Endothelial cell of umbilical vein (primary cell): ENCODE measurements at regions not wholly inside any gene's neighbourhood (a gene's known extent, or its start where the extent isn't known, plus 50 kb on each side); places are given as distances from the start of the nearest gene placed in this dataset.

Source experiments
- CTCF ChIP-seq, 2 donors: IDR thresholded peaks; 1 replicate in 1 of 2; 2 replicates in 1 of 2; pipeline ENCODE4 v1.5.1; 2011; ENCODE audit warnings: low read length in 2 of 2, mild to moderate bottlenecking in 2 of 2, moderate library complexity in 2 of 2, control low read depth in 1 of 2, inconsistent platforms in 1 of 2, low read depth in 1 of 2; ENCODE audit not compliant: insufficient read depth in 1 of 2; ENCODE audit errors: extremely low read depth in 1 of 2
- EZH2 ChIP-seq: IDR thresholded peaks from 2 replicates; pipeline ENCODE4 v1.6.1; 2012; ENCODE audit warnings: borderline replicate concordance, low read depth, mild to moderate bottlenecking, moderate library complexity, low read length, inconsistent platforms; ENCODE audit not compliant: severe bottlenecking
- FOS ChIP-seq: IDR thresholded peaks from 2 replicates; pipeline ENCODE4 v1.6.1; 2011; ENCODE audit warnings: mild to moderate bottlenecking, low read length, moderate library complexity, borderline replicate concordance; ENCODE audit not compliant: insufficient read depth
- JUN ChIP-seq: IDR thresholded peaks from 2 replicates; pipeline ENCODE4 v1.6.1; 2011; ENCODE audit warnings: borderline replicate concordance, low read depth; ENCODE audit not compliant: insufficient read length, insufficient read depth
- MYC ChIP-seq: IDR thresholded peaks from one replicate; pipeline ENCODE4 v1.6.1; 2011; ENCODE audit warnings: mild to moderate bottlenecking, low read depth, low read length

- TF ChIP-seq CTCF (IDR thresholded peaks at IDR 0.05; ENCODE audit: extremely low read depth in 1 of 2, insufficient read depth in 1 of 2, low read depth in 1 of 2, low read length in 2 of 2) (no peak), EZH2 (no peak), FOS (no peak), JUN (no peak), MYC (no peak)
Measured at GRCh38 chr4:74527049-74527448, 82.1 kb downstream of the AREG start.
